Esophagus (tissue), 2 donors: ENCODE measurements at regions not wholly inside any gene's neighbourhood (a gene's known extent, or its start where the extent isn't known, plus 50 kb on each side); places are given as distances from the start of the nearest gene placed in this dataset.

Source experiments
- H3K27ac ChIP-seq, 2 donors: one replicate each; pipeline ENCODE4 v1.5.1; 2013; ENCODE audit warnings: low read depth in 2 of 2, mild to moderate bottlenecking in 2 of 2, inconsistent platforms in 1 of 2, low read length in 1 of 2, moderate library complexity in 1 of 2
- H3K27me3 ChIP-seq, 2 donors: one replicate each; pipeline ENCODE4 v1.6.1; 2013; ENCODE audit warnings: low read length in 2 of 2, control low read depth in 1 of 2, mild to moderate bottlenecking in 1 of 2; ENCODE audit not compliant: insufficient read depth in 2 of 2, control insufficient read depth in 1 of 2
- H3K36me3 ChIP-seq, 2 donors: one replicate each; pipeline ENCODE4 v1.6.1; 2013; ENCODE audit warnings: low read length in 1 of 2; ENCODE audit not compliant: control insufficient read depth in 2 of 2, insufficient read depth in 2 of 2
- H3K4me1 ChIP-seq, 2 donors: one replicate each; pipeline ENCODE4 v1.6.1; 2013; ENCODE audit warnings: low read length in 1 of 2; ENCODE audit not compliant: control insufficient read depth in 2 of 2, insufficient read depth in 2 of 2
- H3K4me3 ChIP-seq, 2 donors: one replicate each; pipeline ENCODE4 v1.5.1; 2013; ENCODE audit warnings: low read length in 2 of 2, mild to moderate bottlenecking in 2 of 2, low read depth in 1 of 2, moderate library complexity in 1 of 2
- H3K9me3 ChIP-seq, 2 donors: one replicate each; pipeline ENCODE4 v1.6.1; 2013; ENCODE audit warnings: mild to moderate bottlenecking in 2 of 2, low read depth in 1 of 2, low read length in 1 of 2, moderate library complexity in 1 of 2; ENCODE audit not compliant: control insufficient read depth in 2 of 2, insufficient read depth in 1 of 2
- WGBS, 2 donors: extraction: QIAGEN DNeasy Blood & Tissue Kit; methylation state at CpG; one replicate each; pipeline ENCODE4 v1.1.7; 2013; 5-methylcytosine and 5-hydroxymethylcytosine counted together
- donor health status: healthy with polysubstance abuse.
- donor health status: Bipolar disorder and iron deficiency.

DNA sequence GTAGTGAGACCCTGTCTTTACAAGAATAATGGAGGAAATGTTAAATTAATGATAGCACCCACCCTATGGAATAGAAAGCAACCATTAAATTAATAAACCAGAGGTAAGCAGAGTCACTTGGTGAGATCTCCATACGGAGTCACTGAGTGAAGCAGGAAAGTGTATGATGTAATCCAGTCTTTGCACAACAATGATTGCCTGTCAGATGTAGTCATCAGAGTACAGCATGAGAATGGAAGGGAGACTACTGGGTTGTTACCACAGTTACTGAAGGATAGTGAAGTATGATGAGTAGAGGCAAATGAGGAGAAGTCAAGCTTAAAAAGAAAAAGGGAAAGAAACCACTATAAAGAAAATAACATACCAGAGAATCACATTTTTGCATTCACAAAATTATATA is 371.9 kb upstream of the SHH start:
- Histone ChIP-seq H3K4me3 (no peak overlapping the region), H3K27me3 (no peaks in the 10 kb centered on the region), H3K27ac (no peak overlapping the region), H3K9me3 (peaks cover 0 to 2% of the 10 kb centered on the region in 2 donors), H3K36me3 (no peaks in the 10 kb centered on the region), H3K4me1 (no peaks in the 10 kb centered on the region)
- WGBS, 2 donors, result 42 to 71% methylated on average over 1 of the region's 1 CpG

- no peaks in the 10 kb centered on the region for H3K36me3 ChIP-seq
- no peaks in the 10 kb centered on the region for H3K27me3 ChIP-seq
- no peak overlapping the region for H3K4me3 ChIP-seq
- no peaks in the 10 kb centered on the region for H3K4me1 ChIP-seq
- 84 to 86% methylated on average over 12 to 13 of the region's 13 CpGs for WGBS, 2 donors
- H3K9me3 ChIP-seq, result no peaks in the 10 kb centered on the region
- H3K27ac ChIP-seq, result no peak overlapping the region
These were observed 368.4 kb upstream of the SHH start for GRCh38 chr7:156180451-156181229.

DNA sequence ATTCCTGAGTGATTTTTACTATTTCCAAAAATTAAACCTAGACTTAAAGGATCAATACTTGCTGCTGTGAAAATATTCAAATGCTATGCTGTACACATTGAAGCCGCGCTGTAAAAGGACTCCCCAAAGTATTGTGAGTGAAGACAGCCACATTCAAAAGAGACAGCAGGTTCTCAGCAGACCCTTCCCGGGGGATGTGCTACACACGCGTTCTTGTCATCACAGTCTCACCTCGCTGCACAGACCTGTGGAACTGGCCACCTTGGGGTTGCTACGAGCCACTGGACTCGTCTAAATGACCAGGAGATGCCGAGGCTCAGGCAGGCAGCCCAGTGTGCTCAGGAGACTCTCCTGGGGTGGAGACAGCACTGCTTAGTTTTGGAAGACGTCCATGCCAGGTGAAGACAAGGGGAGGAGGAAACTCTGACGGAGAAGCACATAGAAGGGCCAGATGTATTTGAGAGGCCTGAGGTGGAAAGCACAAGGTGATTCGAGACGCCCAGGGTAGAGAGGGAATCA is 367.7 kb upstream of the SHH start:
- no peak overlapping the region for H3K4me3 ChIP-seq
- H3K4me1 ChIP-seq, result no peaks in the 10 kb centered on the region
- H3K27me3 ChIP-seq, result no peaks in the 10 kb centered on the region
- H3K36me3 ChIP-seq, result no peaks in the 10 kb centered on the region
- H3K27ac ChIP-seq, result no peak overlapping the region
- H3K9me3 ChIP-seq, result no peaks in the 10 kb centered on the region
- WGBS, 2 donors, result 78 to 80% methylated on average over 13 of the region's 13 CpGs

- H3K36me3 ChIP-seq, result no peaks in the 10 kb centered on the region
- no peak overlapping the region for H3K4me3 ChIP-seq
- H3K27me3 ChIP-seq, result no peaks in the 10 kb centered on the region
- H3K4me1 ChIP-seq, result no peaks in the 10 kb centered on the region
- H3K9me3 ChIP-seq, result no peaks in the 10 kb centered on the region
- 85 to 86% methylated on average over 13 of the region's 13 CpGs for WGBS, 2 donors
- no peak overlapping the region for H3K27ac ChIP-seq
These were observed 366.6 kb upstream of the SHH start for GRCh38 chr7:156178857-156179256.

DNA sequence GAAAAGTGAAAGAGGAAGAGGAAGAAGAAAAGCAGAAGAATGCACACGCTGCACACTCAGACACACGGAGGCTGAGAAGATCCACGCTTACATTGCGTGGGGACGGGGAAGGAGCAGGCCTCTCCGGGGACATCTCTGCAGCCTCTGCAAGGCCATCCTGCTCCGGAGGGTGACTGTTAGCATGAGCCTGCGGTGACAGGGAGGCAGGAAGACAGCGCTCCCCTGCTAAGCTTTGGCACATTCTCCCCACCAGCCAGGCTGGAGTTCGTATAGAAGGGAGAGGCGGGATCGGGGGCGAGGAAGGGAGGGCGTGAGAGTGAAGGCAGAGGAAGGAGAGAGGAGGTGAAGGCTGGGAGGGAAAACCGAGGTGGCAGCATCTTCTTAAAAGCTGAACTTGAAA is 366.0 kb upstream of the SHH start:
- Histone ChIP-seq H3K27ac (no peak overlapping the region), H3K4me1 (no peaks in the 10 kb centered on the region), H3K27me3 (no peaks in the 10 kb centered on the region), H3K36me3 (no peaks in the 10 kb centered on the region), H3K9me3 (no peaks in the 10 kb centered on the region), H3K4me3 (no peak overlapping the region)
- 70 to 72% methylated on average over 15 of the region's 15 CpGs for WGBS, 2 donors

- H3K27me3 ChIP-seq, result no peaks in the 10 kb centered on the region
- no peaks in the 10 kb centered on the region for H3K4me1 ChIP-seq
- no peak overlapping the region for H3K27ac ChIP-seq
- no peaks in the 10 kb centered on the region for H3K36me3 ChIP-seq
- H3K9me3 ChIP-seq, result no peaks in the 10 kb centered on the region
- H3K4me3 ChIP-seq, result no peak overlapping the region
- WGBS, 2 donors, result 56 to 65% methylated on average over 22 of the region's 22 CpGs
These were observed 365.3 kb upstream of the SHH start for GRCh38 chr7:156177422-156178055.

GRCh38 chr7:156176039-156176438 is 363.8 kb upstream of the SHH start:
- H3K4me3 ChIP-seq, result no peak overlapping the region
- no peaks in the 10 kb centered on the region for H3K27me3 ChIP-seq
- 92% methylated on average over 7 of the region's 7 CpGs for WGBS, 2 donors
- H3K9me3 ChIP-seq, result no peaks in the 10 kb centered on the region
- no peak overlapping the region for H3K27ac ChIP-seq
- no peaks in the 10 kb centered on the region for H3K4me1 ChIP-seq
- no peaks in the 10 kb centered on the region for H3K36me3 ChIP-seq

DNA sequence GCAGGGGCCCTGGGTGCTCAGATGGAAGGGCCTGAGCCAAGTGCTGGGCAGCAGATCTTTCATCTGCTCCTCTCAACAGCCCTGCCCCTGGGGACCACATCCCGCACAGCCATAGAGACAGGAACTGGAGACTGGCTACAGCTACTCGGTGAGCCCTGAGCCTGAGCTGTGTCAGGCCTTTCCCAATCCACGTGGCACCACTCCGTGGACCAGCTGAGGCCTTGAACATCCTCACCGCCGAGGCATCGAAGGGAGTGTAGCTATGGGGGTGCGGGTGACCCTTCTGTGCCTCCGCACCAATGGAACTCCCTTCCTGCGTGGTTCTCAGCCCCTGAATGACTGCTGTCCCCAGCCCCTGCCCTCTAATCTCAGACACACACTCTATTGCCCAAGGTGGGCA is 362.7 kb upstream of the SHH start:
- Histone ChIP-seq H3K9me3 (no peaks in the 10 kb centered on the region), H3K27me3 (no peaks in the 10 kb centered on the region), H3K4me1 (no peaks in the 10 kb centered on the region), H3K27ac (no peak overlapping the region), H3K36me3 (no peaks in the 10 kb centered on the region), H3K4me3 (no peak overlapping the region)
- 85 to 88% methylated on average over 10 of the region's 10 CpGs for WGBS, 2 donors

DNA sequence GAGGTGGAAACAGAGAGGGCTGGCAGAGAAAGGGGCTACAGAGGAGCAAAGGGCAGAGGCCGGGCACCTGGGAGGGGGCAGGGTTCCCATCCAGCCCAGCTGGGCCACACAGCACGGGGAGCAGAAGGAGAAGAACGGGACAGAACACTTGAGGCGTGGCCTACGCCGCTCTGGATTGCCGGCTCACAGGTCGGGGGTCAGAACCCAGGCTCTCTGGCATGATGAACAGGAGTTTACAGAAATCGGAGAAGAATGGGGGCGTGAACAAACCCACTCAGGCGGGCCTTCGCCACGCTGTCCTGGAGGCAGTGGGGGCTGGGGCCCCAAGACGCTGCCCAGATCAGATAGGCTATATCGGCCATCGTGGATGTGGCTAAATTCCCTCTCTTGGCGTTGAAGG is 362.2 kb upstream of the SHH start:
- no peak overlapping the region for H3K27ac ChIP-seq
- WGBS, 2 donors, result 87% methylated on average over 17 of the region's 17 CpGs
- no peaks in the 10 kb centered on the region for H3K9me3 ChIP-seq
- H3K4me1 ChIP-seq, result no peaks in the 10 kb centered on the region
- H3K36me3 ChIP-seq, result no peaks in the 10 kb centered on the region
- H3K27me3 ChIP-seq, result no peaks in the 10 kb centered on the region
- no peak overlapping the region for H3K4me3 ChIP-seq
